ENCODE measurements at regions not wholly inside any gene's neighbourhood (a gene's known extent, or its start where the extent isn't known, plus 50 kb on each side); places are given as distances from the start of the nearest gene placed in this dataset.

DNA sequence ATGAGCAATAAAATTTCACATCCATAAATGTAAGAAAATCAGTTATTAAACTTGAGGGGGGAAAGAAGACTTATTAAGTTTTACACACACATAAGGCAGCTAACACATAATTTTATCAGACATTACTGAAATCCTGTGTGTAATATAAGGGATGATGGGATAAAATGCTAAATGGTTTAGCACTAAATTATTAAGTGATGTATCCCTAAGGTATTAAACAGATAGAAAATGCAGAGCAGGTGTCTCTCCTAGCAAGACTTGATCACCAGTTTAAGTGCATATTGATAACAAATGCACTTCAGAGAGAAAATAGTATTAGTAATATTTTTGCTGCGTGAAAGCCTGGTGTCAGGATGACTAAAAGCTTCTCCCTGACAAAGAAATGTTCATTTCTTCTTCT is 172.8 kb upstream of the ZFP64 start:
- TF ChIP-seq CTCF (conservative IDR thresholded peaks at IDR 0.05; ENCODE audit: low read depth, low read length) (no peak), EZH2 (IDR thresholded peaks at IDR 0.05; ENCODE audit: borderline replicate concordance, low read depth, low read length, poor library complexity, severe bottlenecking) (no peak)
